HG02884 (cell line): ENCODE measurements at regions not wholly inside any gene's neighbourhood (a gene's known extent, or its start where the extent isn't known, plus 50 kb on each side); places are given as distances from the start of the nearest gene placed in this dataset.

Experiments used
- ATAC-seq: cut with Tn5 transposase; IDR thresholded peaks from one replicate; pipeline ENCODE4 v1.9.1; 2021; ENCODE audit warnings: mild to moderate bottlenecking, moderate library complexity; ENCODE audit not compliant: unreplicated experiment

- ATAC-seq, result no peak
Observed at GRCh38 chr6:43858161-43859153, 88.4 kb downstream of the VEGFA start.

GRCh38 chr6:43856005-43856765 lies 86.2 kb downstream of the VEGFA start:
- ATAC-seq, result no peak

GRCh38 chr6:43855247-43855646 lies 85.2 kb downstream of the VEGFA start:
- no peak for ATAC-seq

- ATAC-seq, result no peak
Observed at GRCh38 chr6:43853066-43853650, 83.1 kb downstream of the VEGFA start.

- no peak for ATAC-seq
Observed at GRCh38 chr6:43852350-43852864, 82.4 kb downstream of the VEGFA start.

GRCh38 chr6:43851204-43851865 lies 81.3 kb downstream of the VEGFA start:
- no peak for ATAC-seq

GRCh38 chr6:43850314-43851203 lies 80.5 kb downstream of the VEGFA start:
- ATAC-seq, result no peak

- no peak for ATAC-seq
Observed at GRCh38 chr6:43849844-43850243, 79.8 kb downstream of the VEGFA start.

GRCh38 chr6:43848671-43849391 lies 78.8 kb downstream of the VEGFA start:
- ATAC-seq, result no peak

GRCh38 chr6:43847741-43848630 lies 78.0 kb downstream of the VEGFA start:
- no peak for ATAC-seq

GRCh38 chr6:43846556-43846955 lies 76.5 kb downstream of the VEGFA start:
- ATAC-seq, result no peak

- no peak for ATAC-seq
Observed at GRCh38 chr6:43845646-43846045, 75.6 kb downstream of the VEGFA start.

- no peak for ATAC-seq
Observed at GRCh38 chr6:43843669-43844171, 73.7 kb downstream of the VEGFA start.

GRCh38 chr6:43843097-43843645 lies 73.2 kb downstream of the VEGFA start:
- no peak for ATAC-seq

- ATAC-seq, result no peak
Observed at GRCh38 chr6:43842231-43842794, 72.3 kb downstream of the VEGFA start.

- no peak for ATAC-seq
Observed at GRCh38 chr6:43840490-43841218, 70.6 kb downstream of the VEGFA start.
